Liver (tissue), 8 donors: ENCODE measurements at regions not wholly inside any gene's neighbourhood (a gene's known extent, or its start where the extent isn't known, plus 50 kb on each side); places are given as distances from the start of the nearest gene placed in this dataset.

Experiments
- DNase-seq: peaks from one replicate; pipeline ENCODE4 v3.0.0-alpha.2; 2017; ENCODE audit warnings: low spot score
- H3K27ac ChIP-seq, 2 donors: one replicate each; pipeline ENCODE4 v1.7.0; 2013; ENCODE audit warnings: inconsistent platforms in 2 of 2, low read length in 2 of 2, control low read depth in 1 of 2, low read depth in 1 of 2, mild to moderate bottlenecking in 1 of 2
- H3K27me3 ChIP-seq, 4 donors: one replicate each; pipeline versions ENCODE4 v1.6.1 to v1.7.0; 2013; ENCODE audit warnings: low read length in 3 of 4, inconsistent platforms in 1 of 4, mild to moderate bottlenecking in 1 of 4, moderate library complexity in 1 of 4; ENCODE audit not compliant: control insufficient read depth in 4 of 4, insufficient read depth in 4 of 4
- H3K36me3 ChIP-seq, 4 donors: one replicate each; pipeline versions ENCODE4 v1.6.1 to v1.7.0; 2013; ENCODE audit warnings: low read length in 3 of 4, mild to moderate bottlenecking in 3 of 4, low read depth in 1 of 4, moderate library complexity in 1 of 4; ENCODE audit not compliant: control insufficient read depth in 4 of 4, insufficient read depth in 3 of 4
- H3K4me1 ChIP-seq, 4 donors: one replicate each; pipeline versions ENCODE4 v1.6.1 to v1.7.0; 2013; ENCODE audit warnings: low read length in 3 of 4, mild to moderate bottlenecking in 3 of 4, moderate library complexity in 1 of 4; ENCODE audit not compliant: control insufficient read depth in 4 of 4, insufficient read depth in 4 of 4
- H3K4me3 ChIP-seq, 3 donors: one replicate each; pipeline versions ENCODE4 v1.6.1 to v1.7.0; 2013; ENCODE audit warnings: low read length in 3 of 3, control low read depth in 1 of 3, low read depth in 1 of 3, mild to moderate bottlenecking in 1 of 3
- H3K9ac ChIP-seq, 2 donors: one replicate each; pipeline ENCODE4 v1.7.0; 2013; ENCODE audit warnings: low read length in 2 of 2, mild to moderate bottlenecking in 2 of 2, moderate library complexity in 2 of 2, control low read depth in 1 of 2, low read depth in 1 of 2
- H3K9me3 ChIP-seq, 4 donors: one replicate each; pipeline versions ENCODE4 v1.6.1 to v1.7.0; 2013; ENCODE audit warnings: low read length in 3 of 4; ENCODE audit not compliant: control insufficient read depth in 4 of 4
- ATF3 ChIP-seq: IDR thresholded peaks from 2 replicates; pipeline ENCODE4 v1.6.1; 2016; ENCODE audit warnings: antibody characterized with exemption
- CTCF ChIP-seq: fragments of 150-350 bp; IDR thresholded peaks from 2 replicates; pipeline ENCODE4 v1.5.1; 2017; ENCODE audit warnings: improper control_type of control experiment, low read depth, low read length; ENCODE audit not compliant: missing input control
- EGR1 ChIP-seq, 2 donors: IDR thresholded peaks; 2 replicates each; pipeline ENCODE4 v1.6.1; 2016 to 2018; ENCODE audit warnings: antibody characterized with exemption in 2 of 2, low read depth in 2 of 2
- FOXA1 ChIP-seq: IDR thresholded peaks from 2 replicates; pipeline ENCODE4 v1.6.1; 2016; ENCODE audit warnings: antibody characterized with exemption
- FOXA2 ChIP-seq: IDR thresholded peaks from 2 replicates; pipeline ENCODE4 v1.6.1; 2016; ENCODE audit warnings: antibody characterized with exemption
- GABPA ChIP-seq, 2 donors: IDR thresholded peaks in 1 of 2; conservative IDR thresholded peaks in 1 of 2; 2 replicates each; pipeline ENCODE4 v1.6.1; 2016; ENCODE audit warnings: antibody characterized with exemption in 2 of 2, mild to moderate bottlenecking in 1 of 2, moderate library complexity in 1 of 2
- HNF4A ChIP-seq, 2 donors: conservative IDR thresholded peaks; 2 replicates each; pipeline ENCODE4 v1.6.1; 2016; ENCODE audit warnings: antibody characterized with exemption in 2 of 2, mild to moderate bottlenecking in 2 of 2
- HNF4G ChIP-seq: IDR thresholded peaks from 2 replicates; pipeline ENCODE4 v1.6.1; 2016; ENCODE audit warnings: antibody characterized with exemption
- JUND ChIP-seq, 2 donors: IDR thresholded peaks; 2 replicates each; pipeline ENCODE4 v1.6.1; 2016; ENCODE audit warnings: antibody characterized with exemption in 2 of 2
- NR2F2 ChIP-seq: IDR thresholded peaks from 2 replicates; pipeline ENCODE4 v1.6.1; 2016; ENCODE audit warnings: antibody characterized with exemption
- RAD21 ChIP-seq, 2 donors: IDR thresholded peaks; 2 replicates each; pipeline ENCODE4 v1.6.1; 2016; ENCODE audit warnings: antibody characterized with exemption in 2 of 2, mild to moderate bottlenecking in 2 of 2
- REST ChIP-seq: IDR thresholded peaks from 2 replicates; pipeline ENCODE4 v1.6.1; 2016; ENCODE audit warnings: antibody characterized with exemption, mild to moderate bottlenecking
- RXRA ChIP-seq, 2 donors: IDR thresholded peaks; 2 replicates each; pipeline ENCODE4 v1.6.1; 2017 to 2018; ENCODE audit warnings: antibody characterized with exemption in 2 of 2, mild to moderate bottlenecking in 1 of 2
- SP1 ChIP-seq: IDR thresholded peaks from 2 replicates; pipeline ENCODE4 v1.6.1; 2018; ENCODE audit warnings: antibody characterized with exemption, mild to moderate bottlenecking
- TAF1 ChIP-seq: conservative IDR thresholded peaks from 2 replicates; pipeline ENCODE4 v1.6.1; 2016; ENCODE audit warnings: antibody characterized with exemption, mild to moderate bottlenecking
- YY1 ChIP-seq: IDR thresholded peaks from 2 replicates; pipeline ENCODE4 v1.6.1; 2016; ENCODE audit warnings: antibody characterized with exemption, mild to moderate bottlenecking
- WGBS: extraction: QIAGEN DNeasy Blood & Tissue Kit; methylation state at CpG from one replicate; pipeline ENCODE4 v1.1.7; 2013; 5-methylcytosine and 5-hydroxymethylcytosine counted together
- TF ChIP-seq, protein P1 (sequence below): IDR thresholded peaks from 2 replicates; pipeline ENCODE4 v1.6.1; 2016; ENCODE audit warnings: antibody characterized with exemption
- TF ChIP-seq, protein P2 (sequence below): IDR thresholded peaks from 2 replicates; pipeline ENCODE4 v1.6.1; 2016; ENCODE audit warnings: antibody characterized with exemption
- donor health status: healthy.
- donor health status: healthy.
- donor health status: healthy.
- donor health status: healthy.
- donor health status: healthy.

- TF ChIP-seq, protein P1, sequence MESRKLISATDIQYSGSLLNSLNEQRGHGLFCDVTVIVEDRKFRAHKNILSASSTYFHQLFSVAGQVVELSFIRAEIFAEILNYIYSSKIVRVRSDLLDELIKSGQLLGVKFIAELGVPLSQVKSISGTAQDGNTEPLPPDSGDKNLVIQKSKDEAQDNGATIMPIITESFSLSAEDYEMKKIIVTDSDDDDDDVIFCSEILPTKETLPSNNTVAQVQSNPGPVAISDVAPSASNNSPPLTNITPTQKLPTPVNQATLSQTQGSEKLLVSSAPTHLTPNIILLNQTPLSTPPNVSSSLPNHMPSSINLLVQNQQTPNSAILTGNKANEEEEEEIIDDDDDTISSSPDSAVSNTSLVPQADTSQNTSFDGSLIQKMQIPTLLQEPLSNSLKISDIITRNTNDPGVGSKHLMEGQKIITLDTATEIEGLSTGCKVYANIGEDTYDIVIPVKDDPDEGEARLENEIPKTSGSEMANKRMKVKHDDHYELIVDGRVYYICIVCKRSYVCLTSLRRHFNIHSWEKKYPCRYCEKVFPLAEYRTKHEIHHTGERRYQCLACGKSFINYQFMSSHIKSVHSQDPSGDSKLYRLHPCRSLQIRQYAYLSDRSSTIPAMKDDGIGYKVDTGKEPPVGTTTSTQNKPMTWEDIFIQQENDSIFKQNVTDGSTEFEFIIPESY, result no peak
These were observed 479.7 kb upstream of the NR2F2 start (continued) for GRCh38 chr15:95850837-95851236.

GRCh38 chr15:95853350-95853749, 477.1 kb upstream of the NR2F2 start:
- TF ChIP-seq RXRA (IDR thresholded peaks at IDR 0.05), result no peak
- TF ChIP-seq, protein P1, result no peak
- no peak for TF ChIP-seq GABPA (IDR thresholded peaks at IDR 0.05 in 1 of 2, conservative IDR thresholded peaks at IDR 0.05 in 1 of 2)
- no peak for TF ChIP-seq HNF4G
- TF ChIP-seq FOXA2, result no peak
- TF ChIP-seq EGR1 (IDR thresholded peaks at IDR 0.05; ENCODE audit: low read depth in 2 of 2), result no peak
- Histone ChIP-seq H3K27ac (no peak overlapping the region), H3K9ac (no peak overlapping the region), H3K36me3 (no peaks in the 10 kb centered on the region), H3K27me3 (no peaks in the 10 kb centered on the region), H3K4me1 (no peaks in the 10 kb centered on the region), H3K4me3 (no peak overlapping the region), H3K9me3 (no peaks in the 10 kb centered on the region)
- DNase-seq, result no peak

DNA sequence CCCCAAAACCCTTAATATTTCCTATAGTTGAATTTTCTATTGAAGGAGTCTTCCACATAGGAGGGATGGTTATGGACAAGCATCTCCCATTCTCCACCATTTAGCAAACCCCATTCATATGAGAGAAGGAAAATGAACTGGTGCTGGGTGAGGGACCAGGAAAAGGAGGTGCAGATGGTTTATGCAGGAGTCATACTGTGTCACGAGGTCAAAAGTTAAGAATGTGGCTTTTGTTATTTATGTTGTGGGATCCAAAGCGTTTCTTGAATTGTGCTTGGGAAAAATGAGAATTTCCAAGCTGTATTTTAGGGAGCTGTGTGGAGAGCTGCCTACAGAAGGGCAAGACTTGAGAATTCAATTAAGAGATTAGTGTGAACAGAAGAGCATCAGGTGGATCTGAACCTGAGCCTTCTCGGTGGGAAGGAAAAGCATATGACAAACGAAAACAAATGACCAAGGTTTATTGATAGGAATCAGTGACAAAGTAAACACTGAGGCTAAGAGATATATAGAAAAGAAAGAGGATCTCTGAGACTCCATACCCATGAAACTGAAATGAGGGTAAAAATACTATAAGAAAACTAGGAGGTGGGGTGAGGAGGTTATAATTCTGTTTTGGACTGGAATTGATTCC, 473.3 kb upstream of the NR2F2 start:
- no peaks in the 10 kb centered on the region for H3K36me3 ChIP-seq
- H3K9ac ChIP-seq, result no peak overlapping the region
- no peaks in the 10 kb centered on the region for H3K9me3 ChIP-seq
- H3K27ac ChIP-seq, result no peak overlapping the region
- no peaks in the 10 kb centered on the region for H3K4me1 ChIP-seq
- no peak for DNase-seq
- H3K27me3 ChIP-seq, result no peaks in the 10 kb centered on the region
- TF ChIP-seq, protein P2, sequence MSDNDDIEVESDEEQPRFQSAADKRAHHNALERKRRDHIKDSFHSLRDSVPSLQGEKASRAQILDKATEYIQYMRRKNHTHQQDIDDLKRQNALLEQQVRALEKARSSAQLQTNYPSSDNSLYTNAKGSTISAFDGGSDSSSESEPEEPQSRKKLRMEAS, result no peak
- TF ChIP-seq ATF3, result no peak
- TF ChIP-seq FOXA2, result no peak
- TF ChIP-seq NR2F2, result no peak
- TF ChIP-seq TAF1, result no peak
- no peak for TF ChIP-seq HNF4G
- TF ChIP-seq RAD21 (IDR thresholded peaks at IDR 0.05), result no peak
- no peak for TF ChIP-seq CTCF
- TF ChIP-seq GABPA (IDR thresholded peaks at IDR 0.05 in 1 of 2, conservative IDR thresholded peaks at IDR 0.05 in 1 of 2), result no peak
- no peak for TF ChIP-seq SP1
- no peak for TF ChIP-seq HNF4A (conservative IDR thresholded peaks at IDR 0.05)
- TF ChIP-seq JUND (IDR thresholded peaks at IDR 0.05), result no peak
- no peak for TF ChIP-seq RXRA (IDR thresholded peaks at IDR 0.05)
- TF ChIP-seq REST, result no peak
- TF ChIP-seq, protein P1, result no peak
- no peak for TF ChIP-seq YY1
- no peak for TF ChIP-seq FOXA1
- TF ChIP-seq EGR1 (IDR thresholded peaks at IDR 0.05; ENCODE audit: low read depth in 2 of 2), result no peak
- no peak overlapping the region for H3K4me3 ChIP-seq
- 73% methylated on average over 4 of the region's 4 CpGs for WGBS
